ENCODE measurements at regions not wholly inside any gene's neighbourhood (a gene's known extent, or its start where the extent isn't known, plus 50 kb on each side); places are given as distances from the start of the nearest gene placed in this dataset.

GRCh38 chr10:113235508-113235907 is 285.5 kb downstream of the TCF7L2 start:
- peak; percentile 72 for DNase-seq
- Histone ChIP-seq H3K9me3 (no peaks in the 10 kb centered on the region), H3K4me3 (no peak overlapping the region), H3K4me1 (peaks cover 5% of the 10 kb centered on the region), H3K27ac (no peak overlapping the region), H3K36me3 (no peaks in the 10 kb centered on the region), H3K27me3 (ENCODE audit: low read depth) (no peaks in the 10 kb centered on the region)
- intact Hi-C loops (cut with DNase I) = no loop called here
- TF ChIP-seq CTCF (IDR thresholded peaks at IDR 0.05) = no peak
- peak; percentile 58 to 77 for ATAC-seq

DNA sequence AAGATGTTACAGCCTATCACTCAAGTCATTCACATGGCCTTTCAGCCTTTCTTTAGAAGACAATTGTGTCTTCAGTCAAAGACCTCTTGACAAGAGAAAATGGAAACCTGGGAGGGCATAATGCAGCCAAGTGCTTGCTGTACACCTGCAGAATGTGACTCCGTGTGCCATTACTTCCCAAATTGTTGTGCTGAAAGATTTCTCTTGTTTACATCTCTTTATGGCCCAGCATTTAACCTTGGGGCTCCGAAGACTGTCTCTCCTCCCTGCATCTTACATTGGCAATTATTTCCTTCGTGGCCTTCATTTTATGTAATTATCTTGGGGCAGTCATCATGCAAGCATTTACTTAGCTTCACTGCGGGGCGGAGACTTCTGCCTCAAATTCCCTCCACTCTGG is 287.0 kb downstream of the TCF7L2 start:
- Histone ChIP-seq H3K4me3 (no peak overlapping the region), H3K36me3 (no peaks in the 10 kb centered on the region), H3K27me3 (ENCODE audit: low read depth) (no peaks in the 10 kb centered on the region), H3K4me1 (peaks cover 5% of the 10 kb centered on the region), H3K9me3 (no peaks in the 10 kb centered on the region), H3K27ac (no peak overlapping the region)
- TF ChIP-seq CTCF (IDR thresholded peaks at IDR 0.05) = no peak
- intact Hi-C loops (cut with DNase I) = no loop called here
- ATAC-seq (no peak), DNase-seq (no peak)

DNA sequence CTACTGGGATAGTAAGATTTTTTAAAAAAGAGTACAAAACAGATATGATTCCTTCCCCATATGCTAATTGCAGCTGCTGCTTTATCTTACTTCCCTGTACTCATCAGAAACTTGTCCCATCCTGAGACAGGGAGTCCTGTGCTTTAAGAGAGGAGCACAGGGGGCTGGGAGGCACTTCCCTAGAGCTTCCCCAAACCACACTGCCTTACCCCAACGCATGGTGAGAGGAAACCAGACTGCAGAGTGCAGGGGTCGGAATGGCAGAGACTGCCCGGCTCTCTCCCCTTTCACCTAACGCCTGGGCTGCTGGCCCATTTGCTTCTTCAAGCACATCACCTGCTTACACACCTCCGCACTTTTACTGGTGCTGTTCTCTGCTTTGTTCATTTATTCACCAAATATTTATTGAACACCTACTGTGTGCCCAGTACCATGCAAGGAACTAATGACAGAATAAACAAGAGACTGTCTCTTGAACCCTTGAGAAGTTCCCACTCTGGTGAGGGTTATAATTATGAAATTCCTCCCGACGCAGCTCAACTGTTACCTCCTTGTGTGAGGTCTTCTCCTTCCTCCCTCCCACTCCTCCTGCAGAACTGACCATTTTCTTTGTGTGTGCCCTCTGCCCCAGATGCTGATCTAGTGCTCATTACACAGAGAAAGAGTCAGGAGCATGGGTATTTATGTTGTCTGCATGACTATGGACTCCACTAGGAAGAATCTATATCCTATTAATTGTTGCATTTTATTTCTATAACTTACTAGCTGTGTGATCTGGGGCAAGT is 289.7 kb downstream of the TCF7L2 start:
- no peaks in the 10 kb centered on the region for H3K9me3 ChIP-seq
- H3K4me3 ChIP-seq = no peak overlapping the region
- DNase-seq = peak; percentile 57
- no peaks in the 10 kb centered on the region for H3K27me3 ChIP-seq (ENCODE audit: low read depth)
- no peaks in the 10 kb centered on the region for H3K4me1 ChIP-seq
- no peak for TF ChIP-seq CTCF (IDR thresholded peaks at IDR 0.05)
- intact Hi-C loops (cut with DNase I) = no loop called here
- peak; percentile 57 to 66 for ATAC-seq
- no peak overlapping the region for H3K27ac ChIP-seq
- H3K36me3 ChIP-seq = no peaks in the 10 kb centered on the region

GRCh38 chr10:113240736-113241135 is 290.7 kb downstream of the TCF7L2 start:
- Histone ChIP-seq H3K27ac (no peak overlapping the region), H3K9me3 (no peaks in the 10 kb centered on the region), H3K4me1 (no peaks in the 10 kb centered on the region), H3K36me3 (no peaks in the 10 kb centered on the region), H3K4me3 (no peak overlapping the region), H3K27me3 (ENCODE audit: low read depth) (no peaks in the 10 kb centered on the region)
- no peak for DNase-seq
- ATAC-seq = no peak
- intact Hi-C loops (cut with DNase I) = no loop called here
- no peak for TF ChIP-seq CTCF (IDR thresholded peaks at IDR 0.05)

DNA sequence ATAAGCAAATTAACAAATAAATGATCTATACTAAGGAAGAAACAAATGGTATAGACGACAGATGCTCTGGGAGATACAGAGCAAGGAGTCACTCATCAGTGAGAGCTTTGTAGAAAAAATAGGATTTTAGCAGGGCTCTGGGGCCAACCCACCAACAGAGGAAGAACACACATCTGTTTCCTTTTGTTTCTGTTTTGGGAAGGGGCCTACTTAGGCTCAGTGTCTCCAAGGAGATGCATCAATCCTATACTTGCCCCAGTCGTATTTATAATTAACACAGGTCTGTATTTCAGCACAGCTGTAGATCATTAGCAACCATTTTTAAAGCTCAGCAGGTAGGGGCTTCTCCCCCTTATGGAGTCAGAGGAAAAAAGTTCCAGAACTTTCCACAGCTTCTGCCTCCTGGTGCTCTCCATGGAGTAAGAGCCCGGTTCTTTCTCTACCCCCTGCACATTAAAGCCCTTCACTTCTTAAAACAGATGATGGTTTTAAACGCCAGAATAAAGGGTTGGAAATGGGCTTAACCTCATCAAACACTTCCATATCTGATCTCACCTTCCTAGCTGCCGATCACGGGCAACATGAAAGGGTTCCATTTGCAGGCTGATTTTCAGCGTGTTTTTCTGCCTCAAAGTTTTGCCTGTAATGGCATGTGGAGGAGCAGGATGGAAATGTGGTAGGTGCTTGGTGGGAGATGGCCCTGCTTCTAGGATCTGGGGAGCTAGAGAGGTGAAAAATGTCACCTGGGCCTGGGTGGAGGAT is 291.7 kb downstream of the TCF7L2 start:
- H3K9me3 ChIP-seq = no peaks in the 10 kb centered on the region
- TF ChIP-seq CTCF (IDR thresholded peaks at IDR 0.05) = no peak
- no peak overlapping the region for H3K27ac ChIP-seq
- no peak for DNase-seq
- intact Hi-C loops (cut with DNase I) = no loop called here
- no peaks in the 10 kb centered on the region for H3K36me3 ChIP-seq
- H3K4me1 ChIP-seq = no peaks in the 10 kb centered on the region
- no peak overlapping the region for H3K4me3 ChIP-seq
- no peaks in the 10 kb centered on the region for H3K27me3 ChIP-seq (ENCODE audit: low read depth)
- ATAC-seq = no peak
